ENCODE measurements at regions not wholly inside any gene's neighbourhood (a gene's known extent, or its start where the extent isn't known, plus 50 kb on each side); places are given as distances from the start of the nearest gene placed in this dataset.

- FAIRE-seq (peak; percentile 30), DNase-seq (ENCODE audit: low spot score) (no peak)
Measured at GRCh38 chr11:70532731-70533130, 134.4 kb downstream of the CTTN start.

GRCh38 chr11:70535191-70535971, 137.1 kb downstream of the CTTN start:
- no peak for DNase-seq (ENCODE audit: low spot score)
- peak; percentile 80 for FAIRE-seq

- DNase-seq (ENCODE audit: low spot score) (no peak), FAIRE-seq (no peak)
Measured at GRCh38 chr11:70536051-70536877, 137.9 kb downstream of the CTTN start.

- FAIRE-seq (no peak), DNase-seq (ENCODE audit: low spot score) (no peak)
Measured at GRCh38 chr11:70537576-70538571, 139.5 kb downstream of the CTTN start.

- FAIRE-seq, result no peak
Measured at GRCh38 chr11:70538641-70539359, 140.5 kb downstream of the CTTN start.

GRCh38 chr11:70539360-70540095, 141.2 kb downstream of the CTTN start:
- DNase-seq (ENCODE audit: low spot score) (no peak), FAIRE-seq (no peak)

More at GRCh38 chr11:70538641-70539359, 140.5 kb downstream of the CTTN start:
- DNase-seq (ENCODE audit: low spot score), result no peak

- DNase-seq (ENCODE audit: low spot score) (no peak), FAIRE-seq (no peak)
Measured at GRCh38 chr11:70540196-70540595, 141.9 kb downstream of the CTTN start.

- DNase-seq (ENCODE audit: low spot score), result no peak
- FAIRE-seq, result peak; percentile 13
Measured at GRCh38 chr11:70541176-70541575, 142.8 kb downstream of the CTTN start.

- DNase-seq (ENCODE audit: low spot score) (no peak), FAIRE-seq (peak; percentile 63)
Measured at GRCh38 chr11:70541699-70542098, 143.4 kb downstream of the CTTN start.

- DNase-seq (ENCODE audit: low spot score) (no peak), FAIRE-seq (no peak)
Measured at GRCh38 chr11:70542406-70542805, 144.1 kb downstream of the CTTN start.

- DNase-seq (ENCODE audit: low spot score) (no peak), FAIRE-seq (no peak)
Measured at GRCh38 chr11:70542811-70543210, 144.5 kb downstream of the CTTN start.

- DNase-seq (ENCODE audit: low spot score), result no peak
- no peak for FAIRE-seq
Measured at GRCh38 chr11:70543611-70544010, 145.3 kb downstream of the CTTN start.

- no peak for DNase-seq (ENCODE audit: low spot score)
- no peak for FAIRE-seq
Measured at GRCh38 chr11:70544067-70544773, 145.9 kb downstream of the CTTN start.

GRCh38 chr11:70544774-70545609, 146.7 kb downstream of the CTTN start:
- FAIRE-seq, result no peak

GRCh38 chr11:70545610-70545912, 147.2 kb downstream of the CTTN start:
- DNase-seq (ENCODE audit: low spot score) (no peak), FAIRE-seq (no peak)

More at GRCh38 chr11:70544774-70545609, 146.7 kb downstream of the CTTN start:
- DNase-seq (ENCODE audit: low spot score), result peak; percentile 74

GRCh38 chr11:70546191-70546940, 148.0 kb downstream of the CTTN start:
- FAIRE-seq (no peak), DNase-seq (ENCODE audit: low spot score) (no peak)

- no peak for DNase-seq (ENCODE audit: low spot score)
- no peak for FAIRE-seq
Measured at GRCh38 chr11:70547386-70547785, 149.1 kb downstream of the CTTN start.
